ENCODE measurements at regions not wholly inside any gene's neighbourhood (a gene's known extent, or its start where the extent isn't known, plus 50 kb on each side); places are given as distances from the start of the nearest gene placed in this dataset.
"Not testable (repeated sequence)": the region's sequence is repeated elsewhere in the genome, so short reads cannot be mapped to it uniquely, and the experiment has no call there.

DNA sequence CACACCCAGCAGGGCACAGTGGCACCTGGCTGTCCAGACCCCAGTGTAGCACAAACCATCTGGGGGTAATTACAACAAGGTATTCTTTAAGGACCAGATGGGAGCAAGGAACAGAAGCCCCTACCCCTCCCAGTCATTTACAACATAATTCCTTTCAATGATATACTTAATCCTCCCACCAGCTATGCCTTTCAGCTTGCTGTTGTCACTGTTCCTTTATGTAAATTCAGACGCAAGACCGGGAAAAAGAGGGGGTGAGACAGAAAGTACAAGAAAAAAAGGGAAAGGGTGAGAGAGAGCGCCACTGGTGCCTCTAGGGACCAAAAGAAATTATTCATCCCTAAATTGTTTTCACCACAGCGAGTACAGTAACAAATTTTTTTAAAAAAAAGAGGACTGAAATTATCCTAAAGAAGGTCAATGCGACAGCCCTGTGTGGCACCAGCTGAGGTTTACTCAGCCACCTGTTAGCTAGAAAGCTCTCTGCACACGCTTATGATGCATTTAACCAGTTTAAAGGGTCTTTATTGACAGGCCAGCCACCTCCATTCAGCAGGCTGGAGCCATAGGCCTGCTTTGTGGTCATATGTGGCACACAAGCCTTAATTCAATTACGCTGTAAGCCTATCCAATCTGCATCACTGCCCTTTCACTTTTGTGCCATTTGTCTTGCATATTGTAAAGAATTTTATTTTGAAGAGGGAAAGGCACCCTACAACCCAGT is 210.2 kb upstream of the ISL1 start:
- no peak for DNase-seq

DNA sequence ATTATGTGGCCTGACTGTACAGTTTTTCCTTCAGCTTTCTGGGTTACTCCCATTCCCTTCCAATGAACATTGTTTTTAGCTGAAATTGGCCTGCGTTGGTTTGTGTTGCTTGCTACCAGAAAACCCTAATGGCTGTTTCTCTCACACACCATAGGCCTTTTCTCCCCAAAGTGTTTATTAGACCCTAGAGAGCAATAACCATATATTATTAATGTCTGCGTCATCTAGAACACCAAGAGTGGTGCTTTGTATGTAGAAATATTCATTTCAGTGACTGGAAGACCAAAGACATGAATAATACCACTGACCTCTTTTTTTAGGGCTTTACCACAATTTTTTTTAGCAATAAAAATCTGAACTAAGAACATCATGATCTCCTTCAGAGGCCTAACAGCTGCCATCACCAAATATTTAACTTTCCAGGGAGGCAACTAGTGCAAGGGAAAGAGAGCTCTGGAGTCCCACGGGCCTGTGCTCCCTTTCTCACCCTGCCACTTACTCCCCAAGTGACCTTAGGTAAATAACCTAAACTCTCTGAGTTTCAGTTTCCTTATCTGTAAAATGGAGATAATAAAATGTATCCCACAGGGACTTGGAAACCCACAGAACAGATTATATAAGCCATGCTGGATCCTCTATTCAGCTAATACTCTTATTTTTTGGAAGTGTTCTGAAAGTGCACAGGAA is 201.9 kb upstream of the ISL1 start:
- no peak for DNase-seq

DNA sequence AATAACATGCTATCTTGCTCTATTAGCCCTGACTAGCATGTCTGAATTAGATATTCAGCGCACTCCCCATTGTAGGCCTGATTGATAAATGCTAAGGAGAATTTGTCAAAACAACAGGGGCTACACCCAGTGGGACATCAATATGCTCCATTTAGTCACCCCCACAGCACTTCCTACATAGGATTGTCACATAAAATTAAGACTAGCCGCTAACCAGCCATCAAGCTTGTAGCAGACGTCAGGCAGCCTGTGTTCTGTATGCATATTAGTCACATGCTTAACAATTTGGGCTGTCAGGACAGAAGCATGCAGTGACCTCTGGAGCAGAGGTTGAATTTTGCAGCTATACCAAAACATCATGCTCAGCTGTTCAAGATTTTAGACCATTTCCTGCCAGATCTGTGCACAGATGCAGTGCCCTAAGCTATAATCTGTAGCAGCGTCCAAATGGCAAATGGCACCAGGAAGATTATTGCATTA is 197.4 kb upstream of the ISL1 start:
- no peak for DNase-seq

DNA sequence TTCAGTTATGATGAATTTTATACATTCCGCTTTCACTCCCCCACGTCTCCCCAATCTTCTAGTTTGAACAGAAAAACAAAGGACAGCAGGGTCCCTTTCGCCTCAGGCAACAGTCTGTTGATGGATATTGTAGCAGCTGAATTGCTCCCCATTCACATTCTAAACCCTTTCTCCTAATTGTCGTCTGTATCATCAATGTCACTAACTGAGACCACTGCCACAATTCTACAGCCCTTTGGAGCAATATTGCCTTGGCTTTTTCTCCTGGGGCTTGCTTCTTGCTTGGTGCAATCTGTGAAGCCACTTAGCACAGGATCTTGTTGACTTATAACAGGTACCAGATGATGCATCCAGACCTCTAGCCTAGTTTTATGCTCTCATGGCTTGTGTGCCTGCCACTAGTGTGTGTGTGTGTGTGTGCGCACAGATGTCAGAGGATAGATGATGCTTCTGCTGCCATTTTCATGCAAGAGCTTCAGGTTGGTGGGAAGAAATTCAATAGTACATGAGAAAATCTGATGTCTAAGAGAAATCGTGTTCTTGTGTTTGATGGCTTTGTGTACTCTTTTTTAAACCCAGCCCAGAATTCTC is 195.2 kb upstream of the ISL1 start:
- no peak for DNase-seq

DNA sequence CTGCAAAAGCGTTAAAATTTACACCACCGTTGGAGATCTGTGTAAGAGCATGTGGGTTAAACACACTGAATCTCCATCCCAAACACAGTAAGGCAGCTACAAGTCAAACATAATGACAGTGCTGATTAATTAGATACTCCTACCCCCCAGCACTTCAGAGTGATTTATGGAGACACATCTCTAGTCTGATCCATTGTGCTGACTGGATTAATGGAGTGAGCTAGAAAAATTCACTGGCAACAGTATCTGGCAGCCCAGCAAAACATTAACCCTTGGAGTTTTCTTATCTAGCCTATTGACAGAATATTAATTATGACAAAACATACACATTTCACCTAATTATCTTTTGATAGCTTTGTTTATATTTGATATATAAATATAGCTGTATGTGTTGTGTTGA is 188.6 kb upstream of the ISL1 start:
- DNase-seq: no peak

DNA sequence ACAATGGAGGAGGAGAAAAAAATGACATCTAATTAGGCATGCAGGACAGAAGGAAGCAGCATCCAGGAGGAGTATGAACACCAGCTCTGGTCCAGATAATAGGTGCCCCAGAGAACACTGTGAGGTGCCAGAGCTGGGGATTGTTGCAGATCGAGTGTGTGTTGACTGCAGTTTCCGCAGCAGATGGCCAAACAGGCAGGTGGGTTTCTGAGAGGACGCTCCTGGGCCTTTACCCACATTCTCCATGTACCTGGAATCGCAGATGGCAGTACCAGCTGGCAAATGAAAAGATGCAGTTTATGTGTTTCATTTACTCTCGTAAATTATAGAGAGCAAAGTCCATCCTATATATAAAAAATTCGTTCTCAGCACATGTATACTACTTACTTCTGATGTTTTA is 182.2 kb upstream of the ISL1 start:
- DNase-seq: no peak

DNA sequence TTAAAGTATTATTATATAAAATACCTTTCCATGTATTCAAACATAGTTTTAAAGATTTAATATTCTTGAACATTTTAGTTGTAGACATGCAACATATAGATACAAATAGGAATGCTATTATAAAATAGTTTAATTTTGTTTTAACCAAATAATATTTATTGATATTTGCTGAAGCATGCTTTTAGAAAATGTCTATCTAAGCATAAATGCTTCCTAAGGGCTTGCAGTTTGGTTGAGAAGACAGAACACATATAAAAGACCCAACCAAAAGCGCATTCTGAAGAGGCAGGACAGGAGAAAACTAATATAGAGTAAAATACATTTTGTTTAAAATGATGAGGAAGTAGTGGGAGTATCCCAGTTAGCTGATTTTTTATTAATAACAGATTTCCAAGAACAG is 181.5 kb upstream of the ISL1 start:
- no peak for DNase-seq

DNA sequence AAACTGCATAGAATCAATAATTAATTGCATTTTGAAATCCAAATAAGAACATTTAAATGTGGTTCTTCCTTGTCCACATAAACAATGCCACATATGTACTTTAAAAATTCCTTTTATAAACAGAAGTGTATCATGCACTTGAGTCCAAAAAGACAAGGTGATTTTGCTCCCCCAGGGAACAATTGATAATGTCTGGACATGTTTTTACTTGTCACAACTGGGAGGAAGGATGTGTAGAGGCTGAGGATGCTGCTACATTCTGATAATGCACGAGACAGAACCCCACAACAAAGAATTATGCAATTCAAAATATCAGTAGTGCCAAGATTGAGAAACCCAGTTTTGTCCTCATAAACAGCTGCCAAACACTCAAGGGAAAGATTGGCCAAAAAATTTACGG is 181.1 kb upstream of the ISL1 start:
- DNase-seq: peak; percentile 7

DNA sequence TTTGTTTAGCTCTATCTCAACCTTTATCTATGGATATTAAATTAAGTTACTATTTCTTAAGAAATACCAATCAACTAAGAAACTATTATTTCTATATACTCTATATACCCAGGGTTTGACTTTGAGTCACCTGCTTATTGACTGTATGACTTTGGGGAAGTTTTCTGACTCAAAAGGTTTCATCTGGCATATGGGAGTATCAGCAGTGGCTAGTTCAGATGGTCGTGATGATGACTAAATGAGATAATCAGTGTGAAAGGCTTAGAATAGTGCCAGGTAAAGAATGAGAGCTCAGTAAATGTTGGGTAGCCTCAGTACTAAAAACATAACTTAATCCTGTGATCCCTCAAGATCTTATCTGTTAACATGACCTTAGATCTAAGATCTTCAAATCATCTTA is 179.7 kb upstream of the ISL1 start:
- DNase-seq: no peak

DNA sequence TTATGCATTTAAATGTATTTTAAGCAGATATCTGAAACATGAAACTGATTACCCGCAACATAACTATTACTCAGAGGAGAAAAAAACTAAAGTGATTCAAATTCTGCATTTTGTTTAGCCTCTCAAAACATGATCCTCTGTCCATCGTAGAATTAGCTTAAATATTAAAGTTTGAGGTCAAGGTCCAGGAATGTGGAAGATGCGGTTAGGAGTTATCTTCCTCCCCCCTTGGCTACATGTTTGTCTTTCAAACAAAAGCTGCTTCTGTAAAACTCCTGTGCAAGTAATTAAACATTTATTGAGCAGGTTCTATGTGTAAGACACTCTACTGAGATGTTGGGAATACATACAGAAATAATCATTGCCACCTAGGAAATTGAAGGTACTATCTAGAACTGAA is 175.0 kb upstream of the ISL1 start:
- no peak for DNase-seq

DNA sequence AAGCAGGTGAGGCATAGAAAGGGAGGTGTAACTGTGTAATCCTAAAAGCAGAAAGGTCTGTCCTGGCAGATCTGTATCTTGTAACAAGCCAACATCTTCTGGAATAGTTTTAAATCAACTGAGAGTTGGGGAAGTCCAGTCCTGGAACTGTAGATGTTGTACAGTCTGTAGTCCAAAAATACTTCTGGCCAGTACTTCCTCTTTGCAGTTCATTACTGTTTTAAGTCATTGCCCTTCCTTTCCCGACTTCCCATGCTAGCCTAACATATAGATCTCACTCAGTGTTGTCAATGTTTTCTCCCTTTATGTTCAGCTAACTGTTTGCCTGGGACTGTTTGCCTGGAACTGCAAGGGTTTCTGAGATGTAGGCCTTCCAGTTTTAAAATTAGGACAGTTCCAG is 168.5 kb upstream of the ISL1 start:
- no peak for DNase-seq

DNA sequence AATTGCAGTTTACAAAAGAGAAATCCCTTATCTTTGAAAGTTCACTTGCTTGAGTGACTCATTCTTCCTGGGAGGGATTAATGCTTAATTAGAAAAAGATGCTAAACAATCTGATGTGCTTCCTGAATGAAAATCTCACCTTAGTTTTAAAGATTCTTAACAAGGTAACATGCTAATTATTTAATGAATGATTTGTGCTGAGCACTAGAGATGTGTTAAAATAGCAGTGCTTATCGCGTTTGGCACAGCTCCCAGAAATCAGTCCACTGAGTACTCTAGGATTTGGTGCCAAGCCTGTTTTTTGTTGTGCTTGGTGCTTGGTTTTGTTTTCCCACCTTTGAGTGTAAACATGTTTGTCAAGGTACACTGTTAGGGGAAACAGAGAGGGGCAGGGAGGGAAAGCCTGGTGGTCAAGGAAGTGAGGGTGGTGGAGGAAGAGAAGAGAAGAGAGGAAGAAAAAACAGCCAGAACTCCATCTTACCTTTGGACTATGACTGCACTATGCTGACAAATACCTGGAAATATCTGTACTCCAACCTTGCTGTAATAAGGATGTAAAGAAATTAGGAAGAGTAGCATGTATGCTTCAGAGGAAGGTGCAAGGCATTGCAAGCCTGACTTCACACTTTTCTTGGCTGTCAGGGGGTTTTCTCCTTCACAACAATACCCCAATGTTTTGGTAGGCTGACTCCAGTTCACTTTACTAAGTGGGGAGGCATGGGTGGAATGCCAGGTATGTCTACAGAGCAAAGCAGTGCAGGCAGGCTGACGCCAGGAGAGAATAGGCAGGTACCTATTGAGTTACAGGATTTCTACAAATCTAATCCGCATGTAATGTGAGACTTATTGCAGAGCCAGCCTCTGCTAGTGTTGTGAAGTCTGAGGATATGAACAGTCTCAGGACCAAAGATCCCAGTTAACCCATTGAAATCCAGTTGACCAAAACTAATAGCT is 157.2 kb upstream of the ISL1 start:
- peak; percentile 90 for DNase-seq

DNA sequence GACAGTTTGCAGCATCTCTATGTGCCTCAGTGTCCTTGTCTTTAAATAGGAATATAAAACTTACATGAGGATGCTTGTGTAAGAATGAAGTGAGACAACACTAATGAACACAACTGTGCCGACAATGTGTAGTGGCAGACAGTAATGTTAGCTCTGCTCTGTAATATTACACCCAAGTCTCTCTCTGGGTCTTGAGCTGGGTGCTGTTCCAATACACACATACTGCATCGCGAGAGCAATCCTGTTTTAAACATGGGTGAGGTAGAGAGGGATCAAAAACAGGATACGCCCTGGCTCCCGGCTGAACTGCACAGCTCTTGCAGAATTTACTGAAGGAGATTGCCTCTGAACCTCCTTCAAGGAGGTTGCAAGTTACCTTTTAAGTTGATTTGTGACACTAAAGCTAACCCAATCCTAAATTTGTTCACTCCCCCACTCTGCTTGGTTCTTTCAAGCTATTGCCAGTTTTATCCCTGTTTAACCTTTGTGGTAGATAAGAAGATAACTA is 155.2 kb upstream of the ISL1 start:
- no peak for DNase-seq

DNA sequence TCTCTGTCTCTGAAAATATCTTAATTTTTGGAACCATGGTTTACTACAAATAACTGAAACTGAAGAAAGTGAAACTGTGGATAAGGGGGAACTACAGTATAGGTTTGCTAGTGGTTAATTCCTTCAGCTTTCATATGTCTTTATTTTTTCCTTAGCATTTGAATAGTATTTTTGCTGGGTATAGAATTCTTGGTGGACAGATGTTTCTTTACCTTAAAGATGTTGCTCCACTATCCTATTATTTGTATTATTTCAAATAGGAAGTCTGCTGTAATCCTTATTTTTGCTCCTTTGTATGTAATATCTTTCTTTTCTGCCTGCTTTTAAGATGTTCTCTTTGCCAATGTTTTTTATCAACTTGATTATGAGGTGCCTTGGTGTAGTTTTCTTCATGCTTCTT is 152.9 kb upstream of the ISL1 start:
- no peak for DNase-seq

DNA sequence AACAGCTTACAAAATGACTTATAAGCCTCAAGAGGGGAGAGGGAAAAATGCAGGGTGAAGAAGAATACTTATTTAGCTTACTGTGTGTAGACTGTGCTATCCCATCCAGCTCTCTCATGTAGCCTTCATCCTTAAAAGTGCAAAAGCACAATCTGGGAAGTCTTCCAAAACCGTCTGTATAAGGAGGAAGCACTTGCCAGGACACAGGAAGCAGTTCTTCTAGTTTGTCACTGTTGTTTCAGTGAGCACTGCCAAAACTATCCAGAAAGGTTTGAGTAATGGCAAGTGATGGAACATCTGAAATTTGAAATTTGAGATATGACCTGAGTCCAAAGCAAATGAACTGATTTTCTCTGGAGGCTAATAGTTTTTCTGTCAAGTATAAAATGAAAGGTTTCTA is 140.8 kb upstream of the ISL1 start:
- peak; percentile 6 for DNase-seq

DNA sequence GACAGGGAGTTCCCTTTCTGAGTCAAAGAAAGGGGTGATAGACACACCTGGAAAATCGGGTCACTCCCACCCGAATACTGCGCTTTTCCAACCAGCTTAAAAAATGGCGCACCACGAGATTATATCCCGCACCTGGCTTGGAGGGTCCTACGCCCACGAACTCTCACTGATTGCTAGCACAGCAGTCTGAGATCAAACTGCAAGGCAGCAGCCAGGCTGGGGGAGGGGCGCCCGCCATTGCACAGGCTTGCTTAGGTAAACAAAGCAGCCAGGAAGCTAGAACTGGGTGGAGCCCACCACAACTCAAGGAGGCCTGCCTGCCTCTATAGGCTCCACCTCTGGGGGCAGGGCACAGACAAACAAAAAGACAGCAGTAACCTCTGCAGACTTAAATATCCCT is 132.3 kb upstream of the ISL1 start:
- not testable (repeated sequence) for DNase-seq

DNA sequence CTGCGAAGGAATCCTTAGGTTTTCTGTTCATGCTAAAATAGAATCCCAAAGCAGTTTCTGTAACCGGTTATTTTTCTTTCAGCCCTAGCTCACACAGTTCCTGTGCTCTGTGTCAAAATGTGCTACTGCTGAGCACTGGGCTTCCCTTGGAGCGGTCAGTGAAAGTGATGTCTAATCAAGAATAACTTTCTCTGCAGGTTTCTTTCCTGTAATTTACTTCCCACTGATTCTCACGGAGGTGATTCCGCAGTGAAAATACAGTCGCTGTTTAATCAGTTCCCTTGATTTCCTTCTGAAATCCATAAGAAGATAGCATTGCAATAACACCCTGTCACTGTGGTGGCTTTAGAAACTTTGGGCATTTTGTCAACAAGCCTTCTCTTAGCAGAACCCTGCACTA is 112.0 kb upstream of the ISL1 start:
- no peak for DNase-seq

DNA sequence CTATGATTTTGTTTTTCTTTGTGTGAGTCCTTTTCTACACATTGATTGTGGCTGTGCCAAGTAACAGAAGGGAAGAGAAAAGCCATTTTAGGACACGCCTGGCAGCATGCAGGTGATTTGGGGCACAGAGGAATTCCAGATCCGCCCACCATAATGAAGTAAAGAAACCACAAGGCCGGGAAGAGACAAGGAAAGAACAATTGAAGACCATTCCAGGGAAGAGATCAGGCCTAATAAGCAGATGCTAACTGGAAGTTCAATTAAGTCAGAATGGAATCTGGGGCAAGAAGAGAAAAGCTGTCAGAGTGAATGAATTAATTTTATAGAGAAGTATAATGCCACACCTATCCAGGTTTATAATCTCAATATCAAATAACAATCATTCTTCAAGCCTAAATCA is 110.2 kb upstream of the ISL1 start:
- no peak for DNase-seq

DNA sequence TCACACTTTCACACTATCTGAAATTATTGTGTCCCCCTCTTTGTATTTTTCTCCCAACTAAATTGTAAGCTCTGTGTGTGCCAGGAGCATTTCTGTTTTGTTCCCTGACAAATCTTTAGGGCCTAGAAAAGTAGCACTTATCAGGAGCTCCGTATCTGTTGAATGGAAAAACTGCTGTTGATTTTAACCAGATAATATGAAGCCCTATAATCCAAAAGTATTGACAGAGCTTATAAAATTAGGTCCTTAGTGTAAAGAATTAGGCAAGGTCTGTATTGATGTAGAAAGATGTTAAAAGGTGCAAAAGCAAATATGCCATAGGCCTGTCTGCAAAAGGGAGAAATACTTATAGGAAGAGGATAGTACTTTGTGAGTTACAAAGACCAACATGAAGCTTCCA is 109.4 kb upstream of the ISL1 start:
- no peak for DNase-seq

DNA sequence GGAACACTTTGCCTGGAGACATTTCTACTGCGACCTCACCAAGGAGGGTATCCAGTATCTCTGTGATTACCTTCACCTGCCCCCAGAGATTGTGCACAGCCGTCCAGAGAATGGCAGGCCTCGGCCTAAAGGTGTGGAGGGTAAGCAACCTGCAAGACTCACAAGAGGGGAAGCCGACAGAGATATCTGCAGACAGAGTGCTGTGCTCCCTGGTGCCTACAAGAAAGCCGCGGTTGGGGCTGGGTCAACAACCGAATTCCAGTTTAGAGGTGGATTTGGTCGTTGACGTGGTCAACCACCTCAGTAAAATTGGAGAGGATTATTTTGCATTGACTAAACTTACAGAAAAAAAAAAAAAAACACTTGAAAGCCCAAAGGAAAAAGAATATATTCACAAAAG is 107.8 kb upstream of the ISL1 start:
- no peak for DNase-seq

DNA sequence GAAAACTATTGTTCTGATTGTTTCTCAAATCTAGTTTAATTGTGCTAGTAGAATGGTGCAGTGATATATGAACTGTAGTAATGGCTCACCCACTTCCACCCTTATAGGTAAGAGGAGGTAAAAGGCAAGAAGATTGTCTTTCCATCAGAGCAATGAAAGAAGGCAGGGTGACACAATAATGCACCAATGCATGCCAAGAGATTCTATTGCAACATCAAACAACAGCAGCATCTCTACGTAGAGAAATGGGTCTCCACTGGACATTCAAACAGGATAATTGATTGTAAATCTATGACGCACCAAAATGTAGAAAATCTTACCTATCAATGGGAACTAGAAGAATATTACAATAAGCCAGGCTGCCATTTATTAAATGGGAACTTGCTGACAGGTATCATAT is 107.0 kb upstream of the ISL1 start:
- DNase-seq: no peak

DNA sequence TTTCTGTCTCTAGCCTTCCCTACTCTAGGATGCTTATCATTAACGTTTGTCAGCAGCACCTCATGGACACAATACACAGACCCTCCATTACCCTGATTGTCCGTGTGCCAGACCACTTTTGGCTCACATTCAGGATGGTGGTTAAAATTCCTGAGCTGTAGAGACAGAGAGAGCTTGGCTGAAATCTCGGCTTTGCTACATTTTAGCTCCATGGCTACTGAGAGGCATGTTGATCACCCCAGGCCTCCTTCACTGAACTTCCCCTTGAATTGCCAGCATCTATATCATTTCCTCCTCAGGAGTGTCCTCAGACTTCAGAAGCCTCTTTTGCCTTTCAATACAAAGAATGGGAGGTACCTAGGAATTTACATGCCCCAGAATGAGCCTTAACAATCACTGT is 104.7 kb upstream of the ISL1 start:
- peak; percentile 40 for DNase-seq

Measured in NCI-H226 (cell line).